ENCODE measurements at regions not wholly inside any gene's neighbourhood (a gene's known extent, or its start where the extent isn't known, plus 50 kb on each side); places are given as distances from the start of the nearest gene placed in this dataset.

DNA sequence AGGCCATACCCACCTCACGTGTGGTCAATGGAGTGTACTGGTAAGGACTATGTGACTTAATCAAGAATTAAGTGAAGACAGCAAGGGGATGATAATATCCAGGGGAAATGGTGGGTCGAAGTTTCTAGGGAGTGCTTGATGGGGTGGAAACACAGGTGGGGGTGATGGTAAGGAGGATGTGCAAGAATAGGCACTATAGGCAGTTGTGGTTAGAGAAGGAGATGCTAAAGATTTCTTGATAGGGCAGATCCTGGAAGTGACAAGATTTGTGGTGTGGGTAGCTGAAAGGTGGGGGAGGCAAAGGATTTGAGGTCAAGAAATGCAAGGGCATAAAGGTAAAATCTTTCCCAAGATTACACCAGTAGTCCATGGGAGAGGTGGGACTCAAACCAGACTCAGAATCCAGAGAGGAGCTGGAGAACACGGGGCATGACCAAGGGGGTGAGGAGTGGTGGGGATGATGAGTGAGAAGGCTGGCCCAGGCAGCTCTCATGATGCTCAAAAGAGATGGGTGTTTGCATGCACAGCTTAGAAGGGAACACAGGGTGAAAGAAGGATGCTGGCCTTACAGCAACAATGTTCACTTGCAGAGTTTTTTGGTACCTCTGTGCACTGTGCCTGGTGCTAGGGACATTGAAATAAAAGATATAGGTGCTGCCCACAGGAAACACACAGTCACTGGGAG lies 78.4 kb downstream of the CCR1 start:
- TF ChIP-seq, protein P1, sequence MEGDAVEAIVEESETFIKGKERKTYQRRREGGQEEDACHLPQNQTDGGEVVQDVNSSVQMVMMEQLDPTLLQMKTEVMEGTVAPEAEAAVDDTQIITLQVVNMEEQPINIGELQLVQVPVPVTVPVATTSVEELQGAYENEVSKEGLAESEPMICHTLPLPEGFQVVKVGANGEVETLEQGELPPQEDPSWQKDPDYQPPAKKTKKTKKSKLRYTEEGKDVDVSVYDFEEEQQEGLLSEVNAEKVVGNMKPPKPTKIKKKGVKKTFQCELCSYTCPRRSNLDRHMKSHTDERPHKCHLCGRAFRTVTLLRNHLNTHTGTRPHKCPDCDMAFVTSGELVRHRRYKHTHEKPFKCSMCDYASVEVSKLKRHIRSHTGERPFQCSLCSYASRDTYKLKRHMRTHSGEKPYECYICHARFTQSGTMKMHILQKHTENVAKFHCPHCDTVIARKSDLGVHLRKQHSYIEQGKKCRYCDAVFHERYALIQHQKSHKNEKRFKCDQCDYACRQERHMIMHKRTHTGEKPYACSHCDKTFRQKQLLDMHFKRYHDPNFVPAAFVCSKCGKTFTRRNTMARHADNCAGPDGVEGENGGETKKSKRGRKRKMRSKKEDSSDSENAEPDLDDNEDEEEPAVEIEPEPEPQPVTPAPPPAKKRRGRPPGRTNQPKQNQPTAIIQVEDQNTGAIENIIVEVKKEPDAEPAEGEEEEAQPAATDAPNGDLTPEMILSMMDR (IDR thresholded peaks at IDR 0.05): no peak
- no peak for TF ChIP-seq POLR2A (IDR thresholded peaks at IDR 0.05)
